GM20000 (cell line): ENCODE measurements at regions not wholly inside any gene's neighbourhood (a gene's known extent, or its start where the extent isn't known, plus 50 kb on each side); places are given as distances from the start of the nearest gene placed in this dataset.
"Not testable (repeated sequence)": the region's sequence is repeated elsewhere in the genome, so short reads cannot be mapped to it uniquely, and the experiment has no call there.

ENCODE experiments used
- DNase-seq: peaks from one replicate; pipeline ENCODE4 v3.0.0; 2012; ENCODE audit warnings: low spot score
- CTCF ChIP-seq: IDR thresholded peaks from 2 replicates; pipeline ENCODE4 v1.5.1; 2012; ENCODE audit warnings: mild to moderate bottlenecking, control low read depth; ENCODE audit errors: extremely low read depth, missing control alignments

- no peak for TF ChIP-seq CTCF
- DNase-seq, result no peak
Observed at GRCh38 chr11:134857035-134857434, 445.0 kb upstream of the B3GAT1 start.

GRCh38 chr11:134856056-134856971 is 444.3 kb upstream of the B3GAT1 start:
- no peak for TF ChIP-seq CTCF
- DNase-seq, result no peak

- no peak for DNase-seq
- no peak for TF ChIP-seq CTCF
Observed at GRCh38 chr11:134853992-134854991, 442.2 kb upstream of the B3GAT1 start.

GRCh38 chr11:134851503-134852224 is 439.6 kb upstream of the B3GAT1 start:
- not testable (repeated sequence) for DNase-seq

GRCh38 chr11:134850566-134850965 is 438.5 kb upstream of the B3GAT1 start:
- DNase-seq, result no peak
- TF ChIP-seq CTCF, result no peak

- TF ChIP-seq CTCF, result no peak
Observed at GRCh38 chr11:134849833-134850232, 437.8 kb upstream of the B3GAT1 start.

GRCh38 chr11:134847083-134847715 is 435.2 kb upstream of the B3GAT1 start:
- TF ChIP-seq CTCF, result no peak
- no peak for DNase-seq

More at GRCh38 chr11:134849833-134850232, 437.8 kb upstream of the B3GAT1 start:
- DNase-seq, result no peak
